HCEC 1CT (cell line): ENCODE measurements at regions not wholly inside any gene's neighbourhood (a gene's known extent, or its start where the extent isn't known, plus 50 kb on each side); places are given as distances from the start of the nearest gene placed in this dataset.
"Not testable (repeated sequence)": the region's sequence is repeated elsewhere in the genome, so short reads cannot be mapped to it uniquely, and the experiment has no call there.

ENCODE experiments used
- DNase-seq: peaks from one replicate; pipeline ENCODE4 v3.0.0-alpha.2; 2017

- no peak for DNase-seq
These were observed 63.7 kb upstream of the SYT4 start for GRCh38 chr18:43341014-43341413.

GRCh38 chr18:43350176-43350575 is 72.9 kb upstream of the SYT4 start:
- DNase-seq = no peak

- no peak for DNase-seq
These were observed 87.2 kb upstream of the SYT4 start for GRCh38 chr18:43364535-43364934.

GRCh38 chr18:43367895-43368294 is 90.6 kb upstream of the SYT4 start:
- DNase-seq = no peak

- DNase-seq = not testable (repeated sequence)
These were observed 92.0 kb upstream of the SYT4 start for GRCh38 chr18:43369311-43369710.

- DNase-seq = no peak
These were observed 95.5 kb upstream of the SYT4 start for GRCh38 chr18:43372773-43373172.

GRCh38 chr18:43380104-43380672 is 102.9 kb upstream of the SYT4 start:
- no peak for DNase-seq

GRCh38 chr18:43382641-43383403 is 105.5 kb upstream of the SYT4 start:
- no peak for DNase-seq

- no peak for DNase-seq
These were observed 111.9 kb upstream of the SYT4 start for GRCh38 chr18:43389163-43389562.

- no peak for DNase-seq
These were observed 114.9 kb upstream of the SYT4 start for GRCh38 chr18:43392168-43392567.

GRCh38 chr18:43393174-43393573 is 115.9 kb upstream of the SYT4 start:
- DNase-seq = no peak

GRCh38 chr18:43396266-43396665 is 119.0 kb upstream of the SYT4 start:
- peak; percentile 6 for DNase-seq

GRCh38 chr18:43398601-43399000 is 121.3 kb upstream of the SYT4 start:
- DNase-seq = no peak

- DNase-seq = no peak
These were observed 127.8 kb upstream of the SYT4 start for GRCh38 chr18:43405097-43405496.

- no peak for DNase-seq
These were observed 136.7 kb upstream of the SYT4 start for GRCh38 chr18:43414006-43414405.

GRCh38 chr18:43420091-43420490 is 142.8 kb upstream of the SYT4 start:
- DNase-seq = no peak

GRCh38 chr18:43420950-43421349 is 143.7 kb upstream of the SYT4 start:
- no peak for DNase-seq

GRCh38 chr18:43422518-43422917 is 145.2 kb upstream of the SYT4 start:
- DNase-seq = no peak

- no peak for DNase-seq
These were observed 158.6 kb upstream of the SYT4 start for GRCh38 chr18:43435851-43436250.

GRCh38 chr18:43442131-43442530 is 164.8 kb upstream of the SYT4 start:
- no peak for DNase-seq

GRCh38 chr18:43442571-43442970 is 165.3 kb upstream of the SYT4 start:
- no peak for DNase-seq

- no peak for DNase-seq
These were observed 188.2 kb upstream of the SYT4 start for GRCh38 chr18:43465483-43465882.

GRCh38 chr18:43471873-43472272 is 194.6 kb upstream of the SYT4 start:
- DNase-seq = no peak

GRCh38 chr18:43481069-43481468 is 203.8 kb upstream of the SYT4 start:
- DNase-seq = no peak

GRCh38 chr18:43482136-43482535 is 204.8 kb upstream of the SYT4 start:
- no peak for DNase-seq
